Breast epithelium (tissue), 3 donors: ENCODE measurements at regions not wholly inside any gene's neighbourhood (a gene's known extent, or its start where the extent isn't known, plus 50 kb on each side); places are given as distances from the start of the nearest gene placed in this dataset.

Experiments
- CTCF ChIP-seq, 3 donors: fragments of 450-650 bp; IDR thresholded peaks; one replicate each; pipeline ENCODE4 v1.5.1; 2016 to 2017; ENCODE audit warnings: antibody characterized with exemption in 3 of 3, mild to moderate bottlenecking in 3 of 3, moderate library complexity in 3 of 3
- POLR2A ChIP-seq: fragments of 450-650 bp; IDR thresholded peaks from one replicate; pipeline ENCODE4 v1.6.1; 2016; ENCODE audit warnings: antibody characterized with exemption, mild to moderate bottlenecking, moderate library complexity
- POLR2AphosphoS5 ChIP-seq, 3 donors: sonication (generic); formaldehyde crosslinking; IDR thresholded peaks; one replicate each; pipeline ENCODE4 v1.6.1; 2017; ENCODE audit warnings: antibody characterized with exemption in 3 of 3

GRCh38 chr2:111251711-111252110 is 131.0 kb downstream of the BCL2L11 start:
- TF ChIP-seq POLR2AphosphoS5 (IDR thresholded peaks at IDR 0.05), result no peak
- no peak for TF ChIP-seq CTCF (IDR thresholded peaks at IDR 0.05)
- no peak for TF ChIP-seq POLR2A
